ENCODE measurements at regions not wholly inside any gene's neighbourhood (a gene's known extent, or its start where the extent isn't known, plus 50 kb on each side); places are given as distances from the start of the nearest gene placed in this dataset.
"Not testable (repeated sequence)": the region's sequence is repeated elsewhere in the genome, so short reads cannot be mapped to it uniquely, and the experiment has no call there.

DNA sequence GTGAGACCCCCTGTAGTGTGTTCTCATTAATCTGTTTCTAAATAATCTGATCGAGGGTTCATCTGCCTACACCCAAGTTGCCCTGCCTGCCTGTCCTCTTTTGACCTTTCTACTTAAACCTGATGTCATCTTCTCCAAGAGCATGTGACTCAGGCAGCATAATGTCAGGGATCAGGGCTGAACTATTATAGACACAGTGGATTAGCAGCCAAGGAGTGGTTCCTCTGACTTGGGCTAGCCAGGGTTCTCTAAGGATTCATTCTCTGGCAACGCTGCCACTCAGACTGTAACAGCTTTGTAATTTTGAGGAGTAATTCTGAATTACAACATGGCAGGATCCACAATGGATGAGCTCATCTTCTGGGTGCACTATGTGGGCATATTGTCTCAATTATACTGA, 124.0 kb downstream of the MDH1 start:
- TF ChIP-seq EZH2phosphoT487 (IDR thresholded peaks at IDR 0.05; ENCODE audit: low read depth): no peak
- TF ChIP-seq, protein P1, sequence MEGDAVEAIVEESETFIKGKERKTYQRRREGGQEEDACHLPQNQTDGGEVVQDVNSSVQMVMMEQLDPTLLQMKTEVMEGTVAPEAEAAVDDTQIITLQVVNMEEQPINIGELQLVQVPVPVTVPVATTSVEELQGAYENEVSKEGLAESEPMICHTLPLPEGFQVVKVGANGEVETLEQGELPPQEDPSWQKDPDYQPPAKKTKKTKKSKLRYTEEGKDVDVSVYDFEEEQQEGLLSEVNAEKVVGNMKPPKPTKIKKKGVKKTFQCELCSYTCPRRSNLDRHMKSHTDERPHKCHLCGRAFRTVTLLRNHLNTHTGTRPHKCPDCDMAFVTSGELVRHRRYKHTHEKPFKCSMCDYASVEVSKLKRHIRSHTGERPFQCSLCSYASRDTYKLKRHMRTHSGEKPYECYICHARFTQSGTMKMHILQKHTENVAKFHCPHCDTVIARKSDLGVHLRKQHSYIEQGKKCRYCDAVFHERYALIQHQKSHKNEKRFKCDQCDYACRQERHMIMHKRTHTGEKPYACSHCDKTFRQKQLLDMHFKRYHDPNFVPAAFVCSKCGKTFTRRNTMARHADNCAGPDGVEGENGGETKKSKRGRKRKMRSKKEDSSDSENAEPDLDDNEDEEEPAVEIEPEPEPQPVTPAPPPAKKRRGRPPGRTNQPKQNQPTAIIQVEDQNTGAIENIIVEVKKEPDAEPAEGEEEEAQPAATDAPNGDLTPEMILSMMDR (IDR thresholded peaks at IDR 0.05; ENCODE audit: low read depth, low read length): no peak
- no peaks in the 10 kb centered on the region for H4K20me1 ChIP-seq (ENCODE audit: insufficient read depth, low read length)
- H3K4me1 ChIP-seq (ENCODE audit: low read length): no peaks in the 10 kb centered on the region
- no peak overlapping the region for H3K27ac ChIP-seq (ENCODE audit: low read length)
- H3K79me2 ChIP-seq (ENCODE audit: low read length): no peaks in the 10 kb centered on the region
- no peak overlapping the region for H3K4me3 ChIP-seq (ENCODE audit: low read length)
- H3K9ac ChIP-seq (ENCODE audit: low read length): no peak overlapping the region
- no peaks in the 10 kb centered on the region for H3K27me3 ChIP-seq (ENCODE audit: low read depth, low read length)
- H3K36me3 ChIP-seq (replicated peaks; ENCODE audit: low read depth, low read length): no peaks in the 10 kb centered on the region
- H3K4me2 ChIP-seq (ENCODE audit: low read length): no peak overlapping the region
- H2AFZ ChIP-seq (ENCODE audit: low read depth, low read length): no peak overlapping the region
- H3K9me3 ChIP-seq (ENCODE audit: insufficient read depth, low read length): no peaks in the 10 kb centered on the region

DNA sequence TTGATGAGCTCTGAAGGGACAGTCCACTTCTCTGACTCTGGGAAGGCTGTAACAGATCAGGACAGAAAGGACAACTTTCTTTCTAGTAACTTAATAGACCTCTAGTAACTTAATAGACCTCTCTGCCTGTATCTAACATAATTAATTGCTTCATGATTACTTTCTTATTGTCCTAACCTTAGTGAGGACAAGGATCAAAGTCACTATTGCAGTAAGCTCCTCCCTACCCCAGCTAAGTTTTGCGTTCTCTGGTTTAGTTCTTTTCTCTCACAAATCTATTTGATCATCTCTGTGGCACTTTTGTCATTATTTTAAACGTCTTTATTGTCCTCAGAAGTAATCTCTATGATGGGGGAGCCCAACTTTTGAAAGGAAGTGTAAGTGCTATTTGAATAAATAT, 125.5 kb upstream of the UGP2 start:
- Histone ChIP-seq H3K9me3 (ENCODE audit: insufficient read depth, low read length) (no peaks in the 10 kb centered on the region), H3K4me2 (ENCODE audit: low read length) (no peak overlapping the region), H3K36me3 (replicated peaks; ENCODE audit: low read depth, low read length) (no peaks in the 10 kb centered on the region), H3K4me1 (ENCODE audit: low read length) (no peaks in the 10 kb centered on the region), H3K9ac (ENCODE audit: low read length) (no peak overlapping the region), H3K27ac (ENCODE audit: low read length) (no peak overlapping the region), H2AFZ (ENCODE audit: low read depth, low read length) (no peak overlapping the region), H4K20me1 (ENCODE audit: insufficient read depth, low read length) (no peaks in the 10 kb centered on the region), H3K79me2 (ENCODE audit: low read length) (no peaks in the 10 kb centered on the region), H3K4me3 (ENCODE audit: low read length) (no peak overlapping the region), H3K27me3 (ENCODE audit: low read depth, low read length) (no peaks in the 10 kb centered on the region)
- TF ChIP-seq EZH2phosphoT487 (IDR thresholded peaks at IDR 0.05; ENCODE audit: low read depth): no peak
- TF ChIP-seq, protein P1 (IDR thresholded peaks at IDR 0.05; ENCODE audit: low read depth, low read length): no peak

DNA sequence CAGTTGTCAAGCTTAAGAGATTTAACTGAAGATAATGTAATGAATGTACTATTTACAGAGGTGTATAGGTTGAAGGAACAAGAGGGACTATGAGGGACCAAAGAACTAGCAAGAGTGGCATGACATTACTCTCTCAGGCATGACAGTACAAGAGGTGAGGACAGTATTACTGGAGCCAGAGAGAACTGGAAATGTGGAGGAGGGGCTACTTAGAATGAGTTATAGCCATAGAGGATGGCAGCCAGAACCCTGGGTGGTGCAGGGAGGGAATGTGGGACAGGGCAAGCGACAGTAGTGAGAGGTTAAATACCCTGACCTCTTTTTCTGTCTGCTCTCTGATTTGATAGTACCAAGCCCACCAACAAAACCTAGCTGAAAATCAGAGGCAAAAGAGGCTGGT, 122.6 kb upstream of the UGP2 start:
- Histone ChIP-seq H3K4me1 (ENCODE audit: low read length) (no peaks in the 10 kb centered on the region), H3K4me2 (ENCODE audit: low read length) (no peak overlapping the region), H3K9me3 (ENCODE audit: insufficient read depth, low read length) (no peaks in the 10 kb centered on the region), H4K20me1 (ENCODE audit: insufficient read depth, low read length) (no peaks in the 10 kb centered on the region), H3K27ac (ENCODE audit: low read length) (no peak overlapping the region), H3K27me3 (ENCODE audit: low read depth, low read length) (no peaks in the 10 kb centered on the region), H2AFZ (ENCODE audit: low read depth, low read length) (no peak overlapping the region), H3K79me2 (ENCODE audit: low read length) (no peaks in the 10 kb centered on the region), H3K4me3 (ENCODE audit: low read length) (no peak overlapping the region), H3K36me3 (replicated peaks; ENCODE audit: low read depth, low read length) (no peaks in the 10 kb centered on the region), H3K9ac (ENCODE audit: low read length) (no peak overlapping the region)
- TF ChIP-seq, protein P1 (IDR thresholded peaks at IDR 0.05; ENCODE audit: low read depth, low read length): no peak
- TF ChIP-seq EZH2phosphoT487 (IDR thresholded peaks at IDR 0.05; ENCODE audit: low read depth): no peak

DNA sequence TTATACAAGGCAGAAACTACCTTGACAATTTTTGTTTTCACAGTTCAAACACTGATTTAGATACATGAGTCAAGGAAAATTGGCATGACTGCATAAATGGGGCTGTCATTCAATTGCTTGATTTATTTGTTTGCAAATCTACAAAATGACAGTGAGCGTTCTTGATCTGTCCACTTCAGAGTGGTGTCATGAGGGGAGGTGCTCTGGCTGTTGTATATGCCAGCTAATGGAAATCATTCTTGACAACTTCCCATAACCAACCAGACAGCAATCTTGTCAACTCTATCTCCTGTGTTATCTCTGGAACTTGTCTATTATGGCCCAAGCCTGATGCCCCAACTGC, 120.6 kb upstream of the UGP2 start:
- H3K4me2 ChIP-seq (ENCODE audit: low read length): no peak overlapping the region
- H3K27ac ChIP-seq (ENCODE audit: low read length): no peak overlapping the region
- TF ChIP-seq, protein P1 (IDR thresholded peaks at IDR 0.05; ENCODE audit: low read depth, low read length): no peak
- no peak for TF ChIP-seq EZH2phosphoT487 (IDR thresholded peaks at IDR 0.05; ENCODE audit: low read depth)
- H3K4me3 ChIP-seq (ENCODE audit: low read length): no peak overlapping the region
- no peaks in the 10 kb centered on the region for H3K36me3 ChIP-seq (replicated peaks; ENCODE audit: low read depth, low read length)
- H4K20me1 ChIP-seq (ENCODE audit: insufficient read depth, low read length): no peaks in the 10 kb centered on the region
- H3K79me2 ChIP-seq (ENCODE audit: low read length): no peaks in the 10 kb centered on the region
- H3K4me1 ChIP-seq (ENCODE audit: low read length): no peaks in the 10 kb centered on the region
- no peak overlapping the region for H2AFZ ChIP-seq (ENCODE audit: low read depth, low read length)
- H3K27me3 ChIP-seq (ENCODE audit: low read depth, low read length): no peaks in the 10 kb centered on the region
- no peak overlapping the region for H3K9ac ChIP-seq (ENCODE audit: low read length)
- 0 out of 2 replicates have a peak, but pooled peaks cover 4% of the 10 kb centered on the region for H3K9me3 ChIP-seq (ENCODE audit: insufficient read depth, low read length)

DNA sequence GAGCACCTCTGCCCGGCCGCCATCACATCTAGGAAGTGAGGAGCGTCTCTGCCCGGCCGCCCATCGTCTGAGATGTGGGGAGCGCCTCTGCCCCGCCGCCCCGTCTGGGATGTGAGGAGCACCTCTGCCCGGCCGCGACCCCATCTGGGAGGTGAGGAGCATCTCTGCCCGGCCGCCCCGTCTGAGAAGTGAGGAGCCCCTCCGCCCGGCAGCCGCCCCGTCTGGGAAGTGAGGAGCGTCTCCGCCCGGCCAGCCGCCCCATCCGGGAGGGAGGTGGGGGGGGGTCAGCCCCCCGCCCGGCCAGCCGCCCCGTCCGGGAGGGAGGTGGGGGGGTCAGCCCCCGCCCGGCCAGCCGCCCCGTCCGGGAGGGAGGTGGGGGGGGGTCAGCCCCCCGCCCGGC, 119.4 kb upstream of the UGP2 start:
- not testable (repeated sequence) for H3K9ac ChIP-seq (ENCODE audit: low read length); H3K4me2 ChIP-seq (ENCODE audit: low read length); H3K4me1 ChIP-seq (ENCODE audit: low read length); H2AFZ ChIP-seq (ENCODE audit: low read depth, low read length); H4K20me1 ChIP-seq (ENCODE audit: insufficient read depth, low read length); H3K27me3 ChIP-seq (ENCODE audit: low read depth, low read length); H3K27ac ChIP-seq (ENCODE audit: low read length); H3K9me3 ChIP-seq (ENCODE audit: insufficient read depth, low read length); H3K4me3 ChIP-seq (ENCODE audit: low read length); H3K79me2 ChIP-seq (ENCODE audit: low read length); H3K36me3 ChIP-seq (replicated peaks; ENCODE audit: low read depth, low read length)

Data from OCI-LY3 (cell line).